HG03521 (cell line): ENCODE measurements at regions not wholly inside any gene's neighbourhood (a gene's known extent, or its start where the extent isn't known, plus 50 kb on each side); places are given as distances from the start of the nearest gene placed in this dataset.
"Not testable (repeated sequence)": the region's sequence is repeated elsewhere in the genome, so short reads cannot be mapped to it uniquely, and the experiment has no call there.

Experiments used
- ATAC-seq: cut with Tn5 transposase; IDR thresholded peaks from one replicate; pipeline ENCODE4 v1.9.1; 2021; ENCODE audit warnings: mild to moderate bottlenecking, moderate library complexity; ENCODE audit not compliant: unreplicated experiment

- no peak for ATAC-seq
Measured at GRCh38 chr15:96170979-96171739, 159.3 kb upstream of the NR2F2 start.

DNA sequence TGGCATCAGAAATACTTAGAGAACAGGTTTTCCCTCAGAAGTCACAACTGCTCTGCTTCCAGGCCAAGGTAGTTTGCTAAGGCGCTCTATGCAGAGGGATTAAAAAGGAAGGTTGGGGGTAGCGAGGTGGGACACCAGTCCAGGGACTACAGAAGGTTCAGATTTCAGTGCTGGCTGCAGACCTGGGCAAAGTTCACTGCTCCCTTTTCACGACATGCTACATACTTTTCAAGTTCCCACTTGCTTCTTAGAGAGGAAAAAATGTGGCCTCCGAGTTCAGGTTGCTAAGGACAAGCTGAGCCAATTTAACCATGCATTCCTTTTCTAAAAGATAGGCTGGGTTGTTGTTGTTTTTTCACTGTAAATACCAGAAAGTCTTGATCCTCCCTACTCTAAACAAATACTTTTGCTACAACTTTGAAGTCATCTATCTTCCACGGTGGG, 158.6 kb upstream of the NR2F2 start:
- no peak for ATAC-seq

DNA sequence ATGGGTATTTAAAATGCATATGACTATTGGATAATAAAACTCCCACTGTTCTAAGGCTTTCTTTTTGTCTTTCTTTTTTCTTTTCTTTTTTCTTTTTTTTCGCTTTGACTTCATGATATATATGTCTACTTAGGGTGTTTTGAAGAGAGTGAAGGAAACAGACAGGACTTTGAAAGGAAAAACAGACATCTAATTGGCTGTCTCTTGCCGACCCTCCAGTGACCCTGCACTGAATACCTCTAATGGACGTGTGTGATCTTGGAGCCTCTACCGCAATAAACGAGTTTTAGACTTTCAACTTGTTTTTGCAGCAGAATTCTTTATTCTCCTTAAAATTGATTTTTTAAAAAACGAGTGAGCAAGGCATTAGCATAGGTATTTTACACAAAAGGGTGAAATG, 158.1 kb upstream of the NR2F2 start:
- no peak for ATAC-seq

- ATAC-seq: no peak
Measured at GRCh38 chr15:96176831-96177230, 153.7 kb upstream of the NR2F2 start.

DNA sequence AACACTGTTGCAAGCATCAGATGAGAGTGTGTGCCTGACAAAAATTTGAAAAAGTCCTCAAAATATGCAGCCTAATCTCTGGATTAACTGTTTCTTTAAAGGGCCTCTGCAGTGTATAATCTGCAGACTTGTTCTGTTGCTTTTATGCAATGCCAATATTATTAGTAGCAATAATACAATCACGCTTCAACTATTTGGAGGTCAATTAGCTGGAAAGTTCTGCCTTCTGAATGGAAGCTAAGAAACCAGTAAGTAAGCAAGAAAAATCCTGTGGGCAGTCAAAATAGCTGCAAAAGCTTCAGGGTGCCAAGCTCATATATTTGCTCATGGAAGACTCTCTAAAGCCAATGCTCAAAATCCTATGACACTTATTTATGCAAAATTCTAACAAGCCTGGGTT, 153.2 kb upstream of the NR2F2 start:
- ATAC-seq: no peak

DNA sequence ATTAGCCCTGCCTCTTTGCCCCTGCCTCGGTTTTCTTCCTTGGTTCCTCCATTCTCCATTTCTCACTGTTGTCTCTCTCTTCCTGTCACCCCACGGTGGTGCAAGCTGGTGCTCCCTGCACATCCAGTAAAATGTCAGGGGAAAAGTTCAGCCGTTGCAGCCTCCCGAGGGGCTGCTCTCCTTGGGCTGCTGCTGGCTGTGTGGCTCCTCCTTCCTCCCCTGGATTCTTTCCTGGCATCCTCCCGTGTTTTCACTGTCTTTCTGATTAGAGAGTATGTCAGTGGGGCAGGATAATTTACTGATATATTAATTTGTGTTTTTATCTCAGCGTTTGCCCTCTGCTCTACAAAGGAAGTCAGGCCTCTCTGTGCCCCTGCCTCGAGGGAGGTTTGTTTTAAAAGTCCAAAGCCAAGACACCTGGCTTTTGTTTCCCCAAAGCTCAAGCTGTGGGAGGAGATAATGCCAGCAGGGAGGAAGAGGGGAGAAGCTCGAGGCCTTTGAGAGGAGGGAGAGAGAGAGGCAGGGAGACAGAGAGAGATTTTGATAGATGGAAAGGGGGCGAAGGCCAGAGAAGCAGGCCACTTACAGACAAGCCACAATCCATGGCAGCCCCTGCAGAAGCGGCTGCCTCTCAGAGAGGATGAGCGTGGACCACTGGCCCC, 150.3 kb upstream of the NR2F2 start:
- ATAC-seq: no peak

DNA sequence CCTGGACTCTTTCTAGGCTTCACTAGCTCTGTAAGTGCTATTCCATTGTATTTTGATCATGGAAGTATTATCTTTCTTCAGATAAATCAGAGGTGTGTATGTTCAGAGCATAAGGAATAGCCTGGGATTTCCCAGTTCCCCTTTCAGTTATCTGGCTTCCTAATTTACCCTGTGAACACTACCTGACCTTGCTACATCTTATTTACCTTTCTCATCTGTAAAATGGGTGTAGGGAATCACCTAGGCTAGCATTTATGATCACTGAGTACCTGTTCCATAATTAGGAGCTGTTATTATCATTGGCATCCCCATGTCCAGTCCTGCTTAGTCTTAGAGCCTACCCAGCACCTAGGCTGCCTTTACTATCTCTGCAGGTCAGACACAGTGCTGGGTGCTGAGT, 149.3 kb upstream of the NR2F2 start:
- ATAC-seq: no peak

DNA sequence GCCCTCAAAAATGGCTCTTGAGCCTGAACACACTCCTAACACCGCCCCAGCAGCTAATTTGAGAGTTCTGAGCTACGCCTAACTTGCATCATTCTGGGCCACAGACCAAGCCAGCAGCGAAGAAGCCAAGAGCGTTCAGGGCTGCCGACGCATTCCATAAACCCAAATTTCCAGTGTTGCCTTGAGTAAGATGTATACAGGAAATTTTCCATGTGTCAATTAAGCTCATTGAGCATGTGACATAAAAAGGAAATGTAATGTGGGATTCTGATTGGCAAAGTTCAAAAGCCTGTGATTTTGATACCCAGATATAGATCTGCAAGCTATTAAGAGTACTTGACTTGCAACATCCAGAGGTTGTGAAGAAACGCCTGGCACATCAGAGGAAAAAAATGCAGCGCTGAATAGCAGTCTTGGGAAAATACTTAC, 148.6 kb upstream of the NR2F2 start:
- ATAC-seq: no peak

DNA sequence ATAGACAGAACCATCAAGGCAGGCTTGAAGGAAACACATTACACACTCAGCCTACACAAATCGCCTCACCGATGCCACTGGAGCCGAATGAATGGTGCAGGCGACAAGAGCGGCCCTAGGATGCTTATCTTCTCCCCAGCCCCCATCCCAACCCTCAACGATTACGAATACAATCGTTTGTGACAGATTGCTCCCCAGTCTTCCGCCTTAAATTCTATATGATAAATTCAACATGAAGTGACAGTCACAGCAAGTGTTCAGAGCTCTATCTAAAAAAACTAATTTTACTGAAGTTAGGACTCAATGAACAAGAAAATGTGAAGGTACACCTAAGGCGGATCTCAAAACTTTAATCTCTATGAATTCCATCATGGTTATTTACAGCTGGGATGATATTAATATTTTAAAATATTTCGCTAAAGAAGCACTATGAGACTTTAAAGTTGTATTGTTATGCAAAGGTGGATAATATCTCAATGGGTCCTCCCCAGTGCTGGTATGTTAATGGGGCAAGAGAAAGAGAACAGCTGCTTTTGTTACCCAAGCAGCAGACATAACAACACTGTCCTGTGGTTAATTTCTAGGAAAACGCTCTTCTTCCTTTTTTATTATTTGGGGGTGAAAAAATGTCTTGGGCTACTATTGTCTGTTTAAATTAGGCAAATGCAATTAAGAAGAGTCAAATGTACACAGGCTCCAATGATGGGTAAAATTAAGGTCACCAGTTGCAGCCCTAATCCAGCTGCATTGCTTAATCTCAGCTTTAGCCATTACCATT, 147.6 kb upstream of the NR2F2 start:
- ATAC-seq: no peak

DNA sequence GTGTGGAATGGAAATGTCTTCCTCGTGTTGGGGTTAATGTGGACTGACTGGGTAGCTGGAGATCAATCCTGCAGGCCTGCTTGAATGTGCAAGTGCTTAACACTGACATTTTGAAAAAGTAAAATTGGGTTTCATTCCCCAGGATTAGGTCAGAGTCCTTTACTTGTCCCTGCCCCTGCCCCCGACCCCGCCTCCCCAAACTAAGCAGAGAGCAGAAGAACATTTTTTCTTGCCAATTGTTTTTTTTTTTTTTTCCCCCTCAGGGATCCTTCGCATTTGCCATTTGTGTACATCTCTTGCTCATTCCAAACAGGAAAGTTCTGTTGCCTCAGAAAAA, 147.0 kb upstream of the NR2F2 start:
- no peak for ATAC-seq

DNA sequence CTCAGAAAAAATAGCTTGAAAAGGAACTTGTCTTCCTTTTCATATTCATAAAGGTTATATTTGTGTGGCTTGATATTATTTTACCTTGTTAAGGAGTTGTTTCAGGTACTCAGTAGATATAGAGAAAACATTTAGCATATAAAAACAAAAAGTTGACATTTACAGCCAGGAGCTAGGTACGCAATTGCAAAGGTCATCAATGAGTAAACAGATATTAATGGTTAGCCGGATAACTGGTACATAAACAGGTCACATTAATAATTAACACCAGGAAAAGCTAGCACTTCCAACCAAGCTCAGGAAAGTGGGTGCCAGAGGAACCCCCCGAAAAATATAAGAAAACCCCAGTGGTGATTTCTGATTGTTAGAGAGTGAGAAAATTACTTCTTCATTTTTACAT, 146.6 kb upstream of the NR2F2 start:
- ATAC-seq: no peak

DNA sequence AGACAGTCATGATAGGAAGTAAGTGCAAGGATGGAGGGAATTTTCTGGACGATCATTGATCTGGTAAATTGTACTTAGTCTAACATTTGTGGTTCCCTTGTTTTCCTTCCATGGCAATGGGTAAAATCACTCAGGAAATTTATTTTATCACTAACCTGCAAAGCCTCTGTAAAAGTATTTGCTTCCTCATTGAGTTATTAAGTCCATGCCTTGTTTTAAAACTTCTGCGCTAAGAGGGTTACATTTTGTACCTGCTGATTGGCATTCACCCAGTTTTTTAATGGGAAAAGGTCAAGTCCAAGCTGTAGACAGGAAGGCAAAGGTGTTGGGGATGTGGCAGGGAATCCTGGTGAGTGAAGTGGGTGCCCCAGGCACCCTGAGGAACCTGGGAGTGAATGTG, 146.2 kb upstream of the NR2F2 start:
- ATAC-seq: no peak

DNA sequence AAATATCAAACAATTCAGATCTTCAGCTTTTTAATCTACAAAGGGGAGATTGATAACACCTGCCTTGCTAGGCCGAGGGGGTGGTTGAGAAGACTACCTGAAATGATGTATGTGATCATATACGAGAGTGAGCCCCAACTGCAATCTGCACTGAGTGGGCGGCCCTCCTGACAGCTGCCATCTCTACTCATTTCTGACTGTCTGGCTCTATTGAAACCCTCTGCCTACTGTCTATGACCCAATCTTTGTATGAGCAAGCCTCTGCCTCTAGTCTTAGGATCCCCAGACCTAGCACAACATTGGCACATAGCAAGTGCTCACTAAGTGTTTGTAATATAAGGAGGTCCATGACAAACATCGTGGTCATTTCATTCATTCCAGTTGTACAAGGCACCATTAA, 144.4 kb upstream of the NR2F2 start:
- no peak for ATAC-seq

DNA sequence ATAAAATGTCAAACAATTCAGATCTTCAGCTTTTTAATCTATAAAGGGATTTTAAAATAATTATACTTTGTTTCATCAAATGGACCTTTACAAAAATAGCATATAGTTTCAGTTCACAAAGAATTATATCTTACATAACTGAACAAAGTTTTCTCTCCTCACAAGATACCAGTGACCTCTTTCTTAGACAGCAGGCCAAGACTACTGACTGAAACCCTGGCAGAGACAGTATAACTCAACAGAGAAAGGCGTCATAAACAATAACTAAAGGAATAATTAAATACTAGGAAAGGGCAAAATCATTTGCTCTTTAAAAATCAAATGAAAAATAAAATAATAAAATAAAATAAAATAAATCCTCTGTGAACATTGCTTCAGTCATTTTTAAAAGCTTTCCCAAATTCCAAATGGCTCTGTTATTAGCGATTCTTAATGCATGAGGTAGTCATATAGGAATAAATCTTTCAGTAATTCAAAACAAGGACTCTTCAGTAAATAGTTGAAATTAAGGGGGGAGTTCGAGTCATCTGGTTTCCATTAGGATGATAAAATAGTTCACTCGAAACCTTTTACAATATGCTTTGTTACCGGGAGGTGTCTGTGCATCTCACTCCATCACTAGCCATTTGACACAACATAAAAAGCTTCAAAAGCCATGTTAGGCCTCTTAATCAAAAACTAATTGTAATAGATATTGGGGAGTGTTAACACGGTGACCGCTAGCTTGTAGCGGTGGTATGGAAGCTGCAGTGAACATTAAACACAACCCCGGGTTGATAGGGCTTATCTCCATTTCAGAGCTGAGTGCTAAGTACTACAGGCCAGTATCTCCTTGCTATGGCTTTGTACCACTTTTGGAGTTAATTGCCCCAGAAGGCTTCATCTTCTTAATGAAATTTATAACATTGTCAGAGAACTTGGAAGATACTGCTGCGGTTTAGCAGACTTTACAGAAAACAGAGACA, 142.9 kb upstream of the NR2F2 start:
- ATAC-seq: no peak

GRCh38 chr15:96197721-96198120, 132.8 kb upstream of the NR2F2 start:
- ATAC-seq: no peak

DNA sequence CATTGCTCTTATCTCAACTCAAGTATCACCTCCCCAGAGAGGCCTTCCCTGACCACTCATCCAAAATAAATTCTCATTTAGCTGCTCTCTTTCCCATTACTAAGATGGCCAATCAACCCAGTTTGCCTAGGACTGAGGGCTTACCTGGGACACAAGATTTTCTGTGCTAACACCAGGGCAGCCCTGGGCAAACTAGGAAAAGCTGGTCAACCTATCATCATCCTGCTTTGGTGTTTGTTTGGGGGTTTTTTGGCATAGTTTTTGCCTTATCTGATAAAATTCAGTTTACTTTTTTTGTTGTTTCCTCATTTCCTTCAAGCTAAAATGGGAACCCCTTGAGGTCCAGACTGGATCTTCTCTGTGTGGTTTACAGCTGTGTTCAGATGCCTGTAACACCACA, 131.4 kb upstream of the NR2F2 start:
- no peak for ATAC-seq

DNA sequence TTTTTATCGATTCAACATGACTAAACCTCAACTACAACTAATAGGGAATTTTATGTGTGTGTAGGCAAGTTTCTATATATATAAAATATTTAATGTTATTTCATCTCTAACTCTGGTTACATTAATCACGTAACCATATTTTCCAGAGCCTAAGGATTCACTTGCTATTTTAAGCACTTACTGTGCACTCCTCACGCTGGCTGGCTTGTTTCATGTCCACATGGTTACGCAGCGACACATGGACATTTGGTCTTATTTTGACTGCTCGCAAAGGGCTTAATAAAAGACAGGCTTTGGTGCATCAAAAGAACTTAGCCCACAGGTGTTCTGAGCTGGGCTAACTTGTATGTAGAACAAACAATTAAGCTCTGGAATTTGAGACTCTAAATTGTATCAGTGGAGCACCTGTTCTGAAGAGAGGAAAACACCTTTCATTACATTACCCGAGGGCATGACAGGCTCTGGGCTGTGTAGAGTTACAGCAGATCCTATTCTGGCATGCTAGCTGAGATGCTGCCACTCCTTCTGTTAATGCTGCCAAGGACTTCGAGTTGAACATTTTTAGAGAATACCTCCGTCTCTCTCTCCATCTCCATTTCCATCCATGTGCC, 130.0 kb upstream of the NR2F2 start:
- ATAC-seq: no peak

DNA sequence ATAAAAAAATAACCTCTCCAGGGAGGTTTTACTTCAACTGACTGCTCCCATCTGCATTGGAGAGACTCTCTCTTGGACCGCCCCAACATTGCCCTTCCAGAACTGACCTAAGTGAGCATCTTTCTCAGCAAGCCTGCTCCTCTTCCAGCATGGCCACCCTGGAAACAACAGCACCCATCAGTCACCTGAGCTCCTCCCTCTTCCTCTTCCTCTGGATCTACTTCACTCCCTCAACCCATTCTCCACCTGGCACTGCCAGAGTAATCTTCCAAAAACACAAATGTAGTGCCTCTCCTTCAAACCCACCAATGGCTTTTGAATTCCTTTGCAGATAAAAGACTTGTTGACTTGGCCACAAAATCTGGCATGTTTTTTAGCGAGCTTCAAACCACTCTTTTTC, 128.8 kb upstream of the NR2F2 start:
- ATAC-seq: no peak

DNA sequence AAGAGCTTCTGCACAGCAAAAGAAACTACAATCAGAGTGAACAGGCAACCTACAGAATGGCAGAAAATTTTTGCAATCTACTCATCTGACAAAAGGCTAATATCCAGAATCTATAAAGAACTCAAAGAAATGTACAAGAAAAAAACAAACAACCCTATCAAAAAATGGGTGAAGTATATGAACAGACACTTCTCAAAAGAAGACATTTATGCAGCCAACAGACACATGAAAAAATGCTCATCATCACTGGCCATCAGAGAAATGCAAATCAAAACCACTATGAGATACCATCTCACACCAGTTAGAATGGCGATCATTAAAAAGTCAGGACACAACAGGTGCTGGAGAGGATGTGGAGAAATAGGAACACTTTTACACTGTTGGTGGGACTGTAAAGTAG, 124.9 kb upstream of the NR2F2 start:
- ATAC-seq: not testable (repeated sequence)

- ATAC-seq: no peak
Measured at GRCh38 chr15:96207377-96208006, 123.0 kb upstream of the NR2F2 start.
